Left lung (tissue), 4 donors: ENCODE measurements at regions not wholly inside any gene's neighbourhood (a gene's known extent, or its start where the extent isn't known, plus 50 kb on each side); places are given as distances from the start of the nearest gene placed in this dataset.

ENCODE experiments used
- ATAC-seq: fragments of 200-7000 bp; cut with Tn5 transposase; one replicate; pipeline ENCODE4 v1.9.1; 2020; ENCODE audit warnings: moderate library complexity
- DNase-seq, 4 donors: peaks; one replicate each; pipeline ENCODE4 v3.0.0-alpha.2; 2013 to 2020
- H3K27ac ChIP-seq, 2 donors: fragments of 200-600 bp; sonication (generic) in 1 of 2; one replicate each; pipeline versions ENCODE4 v1.5.0 to v1.8.0; 2020 to 2021
- H3K27me3 ChIP-seq, 2 donors: fragments of 200-600 bp; sonication (generic) in 1 of 2; one replicate each; pipeline versions ENCODE4 v1.5.0 to v1.8.0; 2020 to 2021
- H3K36me3 ChIP-seq, 2 donors: fragments of 200-600 bp; sonication (generic) in 1 of 2; one replicate each; pipeline versions ENCODE4 v1.5.0 to v1.8.0; 2020 to 2021
- H3K4me1 ChIP-seq, 2 donors: fragments of 200-600 bp; one replicate each; pipeline ENCODE4 v1.8.0; 2021
- H3K4me3 ChIP-seq, 2 donors: fragments of 200-600 bp; sonication (generic) in 1 of 2; one replicate each; pipeline versions ENCODE4 v1.5.0 to v1.8.0; 2020 to 2021; ENCODE audit warnings: mild to moderate bottlenecking in 1 of 2
- H3K9me3 ChIP-seq, 2 donors: fragments of 200-600 bp; sonication (generic) in 1 of 2; one replicate each; pipeline versions ENCODE4 v1.5.0 to v1.8.0; 2020 to 2021
- CTCF ChIP-seq, 2 donors: fragments of 200-600 bp; sonication (generic) in 1 of 2; IDR thresholded peaks; one replicate each; pipeline versions ENCODE4 v1.5.0 to v1.8.0; 2021; ENCODE audit warnings: antibody characterized with exemption in 2 of 2
- intact Hi-C, 2 donors: fragments of 100-400 bp; cut with DNase I; formaldehyde crosslinking; loops; one replicate each; pipeline versions ENCODE4 v1.11.2 to v1.14.2; 2022
- donor health status: DM: no; HTN: yes; CAD: no.
- donor health status: DM: no; HTN: no; CAD: no.

DNA sequence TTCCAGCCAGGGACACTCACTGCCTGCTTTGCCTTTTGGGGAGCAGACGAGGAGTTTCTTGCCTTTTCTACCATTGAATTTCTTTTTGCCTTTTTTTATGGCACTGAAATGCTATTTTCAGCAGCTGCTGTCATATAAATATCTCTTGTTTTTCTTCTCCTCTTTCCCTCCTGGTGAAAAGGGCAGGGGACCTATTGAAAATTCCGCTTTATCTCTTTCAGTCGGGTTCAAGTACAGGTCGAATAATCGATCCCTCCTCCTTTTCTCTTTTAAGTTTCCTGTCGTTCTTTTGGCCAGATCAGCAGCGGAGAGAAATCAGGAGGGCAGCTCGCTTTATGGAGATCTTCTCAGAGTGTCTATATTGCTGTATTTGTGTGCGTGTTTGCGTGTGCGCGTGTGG is 67.4 kb upstream of the CASZ1 start:
- DNase-seq (no peak), ATAC-seq (no peak)
- no peak overlapping the region for H3K27ac ChIP-seq
- peaks cover 0 to 15% of the 10 kb centered on the region in 2 donors for H3K4me1 ChIP-seq
- intact Hi-C loops = loop anchor here in 1 of 2 donors (10.0 kb wide), 1 partner anchor 369 kb away; no protein-coding TSS in a partner anchor
- TF ChIP-seq CTCF (IDR thresholded peaks at IDR 0.05) = no peak
- H3K36me3 ChIP-seq = no peaks in the 10 kb centered on the region
- H3K4me3 ChIP-seq = no peak overlapping the region
- peaks cover 5 to 60% of the 10 kb centered on the region in 2 donors for H3K27me3 ChIP-seq
- H3K9me3 ChIP-seq = no peaks in the 10 kb centered on the region

DNA sequence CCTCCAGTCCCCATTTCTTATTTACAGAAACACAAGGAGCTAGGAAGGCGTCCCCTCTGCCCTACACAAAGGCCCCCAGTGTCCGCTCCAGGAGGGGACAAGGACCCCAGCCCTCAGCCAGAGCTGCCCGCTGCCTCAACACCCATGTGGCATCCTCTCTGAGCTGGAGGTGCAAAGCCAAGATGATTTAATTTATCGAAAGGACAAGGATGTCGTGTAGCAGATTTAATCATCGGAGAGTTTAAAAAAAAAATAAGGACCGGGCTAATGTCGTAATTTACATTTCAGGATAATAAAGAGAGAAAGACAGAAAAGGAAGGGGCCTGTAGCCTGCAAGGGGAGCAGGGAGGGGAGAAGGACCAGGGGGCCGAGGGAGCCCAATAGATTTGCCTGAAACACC is 68.3 kb upstream of the CASZ1 start:
- intact Hi-C loops = loop anchor here in 1 of 2 donors (10.0 kb wide), 1 partner anchor 370 kb away; no protein-coding TSS in a partner anchor
- no peak for TF ChIP-seq CTCF (IDR thresholded peaks at IDR 0.05)
- H3K27me3 ChIP-seq = peaks cover 5 to 68% of the 10 kb centered on the region in 2 donors
- ATAC-seq = no peak
- no peaks in the 10 kb centered on the region for H3K9me3 ChIP-seq
- H3K4me1 ChIP-seq = peaks cover 0 to 15% of the 10 kb centered on the region in 2 donors
- no peaks in the 10 kb centered on the region for H3K36me3 ChIP-seq
- no peak overlapping the region for H3K27ac ChIP-seq
- H3K4me3 ChIP-seq = no peak overlapping the region
- DNase-seq = no peak

DNA sequence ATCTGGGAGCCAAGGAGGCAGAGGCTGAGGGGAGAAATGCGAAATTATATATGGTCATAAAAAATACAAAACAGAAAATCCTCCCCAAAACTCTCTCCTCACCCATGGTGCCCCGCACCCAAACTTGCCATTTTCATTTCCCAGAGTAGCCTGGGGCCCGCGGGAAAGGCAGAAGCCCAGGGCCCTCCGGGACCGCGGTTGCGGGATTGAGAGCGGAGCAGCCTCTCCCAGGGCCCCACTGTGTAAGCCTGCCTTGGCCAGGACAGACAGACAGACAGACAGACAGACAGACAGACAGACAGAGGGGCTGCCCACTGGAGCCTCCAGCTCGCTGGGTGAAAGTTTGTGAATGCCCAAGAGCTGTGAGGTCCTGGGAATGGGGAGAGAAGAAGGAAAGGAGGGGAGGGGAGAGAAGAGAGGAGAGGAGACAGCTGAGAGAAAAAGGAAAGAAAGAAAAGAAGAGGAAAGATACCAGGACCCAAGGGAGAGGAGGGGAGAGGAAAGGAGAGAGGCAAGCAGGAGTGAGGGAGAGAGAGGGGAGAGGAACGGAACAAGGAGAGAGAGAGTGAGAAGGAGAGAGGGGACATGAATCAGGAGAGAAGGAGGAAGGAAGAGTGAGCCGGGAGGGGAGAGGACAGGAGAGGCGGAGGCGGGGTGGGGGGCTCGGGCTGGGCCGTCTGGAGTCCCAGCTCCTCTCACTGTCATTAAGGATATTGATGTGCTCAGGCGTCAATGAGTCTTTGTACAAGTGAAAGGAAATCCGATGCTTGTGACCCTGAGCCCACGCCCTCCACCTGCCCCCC is 69.3 kb upstream of the CASZ1 start:
- intact Hi-C loops = loop anchor here in 1 of 2 donors (10.0 kb wide), 1 partner anchor 371 kb away; no protein-coding TSS in a partner anchor
- peaks cover 0 to 15% of the 10 kb centered on the region in 2 donors for H3K4me1 ChIP-seq
- peaks cover 5 to 74% of the 10 kb centered on the region in 2 donors for H3K27me3 ChIP-seq
- ATAC-seq (no peak), DNase-seq (no peak)
- no peaks in the 10 kb centered on the region for H3K9me3 ChIP-seq
- H3K36me3 ChIP-seq = no peaks in the 10 kb centered on the region
- no peak overlapping the region for H3K27ac ChIP-seq
- H3K4me3 ChIP-seq = no peak overlapping the region
- TF ChIP-seq CTCF (IDR thresholded peaks at IDR 0.05) = no peak

- intact Hi-C loops = loop anchor here in 1 of 2 donors (10.0 kb wide), 1 partner anchor 372 kb away; no protein-coding TSS in a partner anchor
- DNase-seq (no peak), ATAC-seq (peak; percentile 7)
- Histone ChIP-seq H3K9me3 (no peaks in the 10 kb centered on the region), H3K27me3 (peaks cover 5 to 74% of the 10 kb centered on the region in 2 donors), H3K27ac (no peak overlapping the region), H3K36me3 (no peaks in the 10 kb centered on the region), H3K4me1 (peaks cover 0 to 15% of the 10 kb centered on the region in 2 donors), H3K4me3 (peak overlapping the region; percentile 19 to 26)
- no peak for TF ChIP-seq CTCF (IDR thresholded peaks at IDR 0.05)
Observed at GRCh38 chr1:10866321-10867093, 70.1 kb upstream of the CASZ1 start.
